Mesothelial cell of epicardium (in vitro differentiated cells): ENCODE measurements at regions not wholly inside any gene's neighbourhood (a gene's known extent, or its start where the extent isn't known, plus 50 kb on each side); places are given as distances from the start of the nearest gene placed in this dataset.

ENCODE experiments used
- DNase-seq, 2 experiments: peaks; one replicate each; pipeline ENCODE4 v3.0.0; 2021; ENCODE audit warnings: low spot score in 2 of 2; ENCODE audit not compliant: unreplicated experiment in 2 of 2
- H3K27ac Mint-ChIP-seq: 2 replicates; pipeline ENCODE4 v1.8.0; 2021; ENCODE audit warnings: mixed read lengths
- H3K27me3 Mint-ChIP-seq: 2 replicates; pipeline ENCODE4 v1.8.0; 2021; ENCODE audit warnings: low read depth, mixed read lengths
- H3K36me3 Mint-ChIP-seq: 2 replicates; pipeline ENCODE4 v1.8.0; 2021; ENCODE audit warnings: mixed read lengths
- H3K4me1 Mint-ChIP-seq: 2 replicates; pipeline ENCODE4 v1.8.0; 2021; ENCODE audit warnings: mixed read lengths
- H3K4me3 Mint-ChIP-seq: 2 replicates; pipeline ENCODE4 v1.8.0; 2021; ENCODE audit warnings: mild to moderate bottlenecking, moderate library complexity, mixed read lengths
- H3K9me3 Mint-ChIP-seq: 2 replicates; pipeline ENCODE4 v1.8.0; 2021; ENCODE audit warnings: mixed read lengths
- TF ChIP-seq, protein P1 (sequence below): fragments of 200-600 bp; sonication (generic); IDR thresholded peaks from one replicate; pipeline ENCODE4 v1.5.0; 2021; ENCODE audit warnings: antibody characterized with exemption; ENCODE audit not compliant: unreplicated experiment

DNA sequence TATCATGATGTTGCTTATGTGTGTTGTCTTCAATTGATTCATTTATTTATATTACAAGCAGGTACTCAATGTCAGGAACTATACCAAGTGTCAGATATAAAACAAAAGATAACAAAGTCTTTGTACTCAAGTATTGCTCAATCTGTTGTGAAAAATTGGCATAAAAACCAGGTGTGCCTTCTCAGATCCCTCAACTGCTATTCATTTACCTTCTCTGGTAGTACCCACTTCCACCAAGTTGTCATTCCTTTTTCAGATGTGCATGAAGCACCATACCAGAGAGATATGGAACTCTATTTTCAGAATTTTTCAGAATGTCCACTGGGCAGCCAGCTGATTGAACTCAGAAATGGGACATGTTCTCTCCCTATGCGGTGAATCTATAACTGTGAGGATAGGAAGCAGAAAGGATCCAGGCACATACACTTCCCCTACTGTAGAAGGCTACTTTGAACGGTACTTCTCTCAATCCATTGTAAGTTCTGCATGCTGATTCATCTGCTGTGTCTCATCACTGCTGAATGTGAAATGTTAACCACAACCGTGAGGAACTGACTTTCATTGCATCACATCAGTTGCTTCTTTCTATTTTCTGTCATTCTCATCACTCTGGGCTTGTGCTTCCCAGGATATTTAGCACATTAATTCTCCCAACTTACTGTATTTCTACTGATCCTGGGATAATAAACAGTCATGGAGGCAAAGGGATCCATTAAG is 1621.3 kb downstream of the SUCLG1 start:
- DNase-seq, result no peak
- TF ChIP-seq, protein P1, sequence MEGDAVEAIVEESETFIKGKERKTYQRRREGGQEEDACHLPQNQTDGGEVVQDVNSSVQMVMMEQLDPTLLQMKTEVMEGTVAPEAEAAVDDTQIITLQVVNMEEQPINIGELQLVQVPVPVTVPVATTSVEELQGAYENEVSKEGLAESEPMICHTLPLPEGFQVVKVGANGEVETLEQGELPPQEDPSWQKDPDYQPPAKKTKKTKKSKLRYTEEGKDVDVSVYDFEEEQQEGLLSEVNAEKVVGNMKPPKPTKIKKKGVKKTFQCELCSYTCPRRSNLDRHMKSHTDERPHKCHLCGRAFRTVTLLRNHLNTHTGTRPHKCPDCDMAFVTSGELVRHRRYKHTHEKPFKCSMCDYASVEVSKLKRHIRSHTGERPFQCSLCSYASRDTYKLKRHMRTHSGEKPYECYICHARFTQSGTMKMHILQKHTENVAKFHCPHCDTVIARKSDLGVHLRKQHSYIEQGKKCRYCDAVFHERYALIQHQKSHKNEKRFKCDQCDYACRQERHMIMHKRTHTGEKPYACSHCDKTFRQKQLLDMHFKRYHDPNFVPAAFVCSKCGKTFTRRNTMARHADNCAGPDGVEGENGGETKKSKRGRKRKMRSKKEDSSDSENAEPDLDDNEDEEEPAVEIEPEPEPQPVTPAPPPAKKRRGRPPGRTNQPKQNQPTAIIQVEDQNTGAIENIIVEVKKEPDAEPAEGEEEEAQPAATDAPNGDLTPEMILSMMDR, result no peak
- no peak overlapping the region for H3K4me3 Mint-ChIP-seq
- H3K9me3 Mint-ChIP-seq, result no peaks in the 10 kb centered on the region
- no peaks in the 10 kb centered on the region for H3K27me3 Mint-ChIP-seq
- H3K4me1 Mint-ChIP-seq, result no peaks in the 10 kb centered on the region
- no peak overlapping the region for H3K27ac Mint-ChIP-seq
- H3K36me3 Mint-ChIP-seq, result no peaks in the 10 kb centered on the region

DNA sequence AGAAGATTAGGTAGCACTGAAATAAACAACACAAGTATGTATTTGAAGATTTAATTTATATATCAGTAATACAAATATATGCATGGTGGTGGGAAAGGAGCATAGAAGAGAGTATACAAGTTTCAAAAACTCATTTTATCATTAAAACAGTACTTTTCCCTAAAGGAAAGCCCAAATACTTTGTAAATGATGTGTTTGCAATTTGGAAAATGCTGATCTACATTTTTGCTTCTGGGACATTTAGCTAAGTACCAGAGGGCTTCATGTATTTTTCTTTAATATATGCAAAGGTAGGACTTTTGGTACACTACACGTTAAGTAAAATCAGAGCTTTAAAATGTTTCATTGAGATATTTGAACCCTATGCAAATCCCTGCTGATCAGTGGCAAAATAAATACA is 1624.2 kb downstream of the SUCLG1 start:
- DNase-seq, result no peak
- H3K36me3 Mint-ChIP-seq, result no peaks in the 10 kb centered on the region
- H3K27me3 Mint-ChIP-seq, result no peaks in the 10 kb centered on the region
- no peak overlapping the region for H3K27ac Mint-ChIP-seq
- H3K9me3 Mint-ChIP-seq, result no peaks in the 10 kb centered on the region
- no peaks in the 10 kb centered on the region for H3K4me1 Mint-ChIP-seq
- H3K4me3 Mint-ChIP-seq, result no peak overlapping the region
- TF ChIP-seq, protein P1, result no peak

- H3K27ac Mint-ChIP-seq, result no peak overlapping the region
- no peak for DNase-seq
- H3K4me1 Mint-ChIP-seq, result peaks cover 2% of the 10 kb centered on the region
- H3K9me3 Mint-ChIP-seq, result no peaks in the 10 kb centered on the region
- TF ChIP-seq, protein P1, result no peak
- no peaks in the 10 kb centered on the region for H3K27me3 Mint-ChIP-seq
- H3K36me3 Mint-ChIP-seq, result no peaks in the 10 kb centered on the region
- no peak overlapping the region for H3K4me3 Mint-ChIP-seq
Measured at GRCh38 chr2:82827426-82827825, 1631.7 kb downstream of the SUCLG1 start.

- TF ChIP-seq, protein P1, result no peak
- H3K4me1 Mint-ChIP-seq, result peaks cover 2% of the 10 kb centered on the region
- H3K27me3 Mint-ChIP-seq, result no peaks in the 10 kb centered on the region
- DNase-seq, result no peak
- no peak overlapping the region for H3K27ac Mint-ChIP-seq
- H3K4me3 Mint-ChIP-seq, result no peak overlapping the region
- no peaks in the 10 kb centered on the region for H3K36me3 Mint-ChIP-seq
- no peaks in the 10 kb centered on the region for H3K9me3 Mint-ChIP-seq
Measured at GRCh38 chr2:82826437-82826836, 1632.6 kb downstream of the SUCLG1 start.

- Mint-ChIP-seq H3K36me3 (no peaks in the 10 kb centered on the region), H3K4me1 (peaks cover 2% of the 10 kb centered on the region), H3K27ac (no peak overlapping the region), H3K4me3 (no peak overlapping the region), H3K27me3 (no peaks in the 10 kb centered on the region), H3K9me3 (no peaks in the 10 kb centered on the region)
- DNase-seq, result no peak
- TF ChIP-seq, protein P1, result no peak
Measured at GRCh38 chr2:82825410-82826090, 1633.5 kb downstream of the SUCLG1 start.
